Endothelial cell of umbilical vein (primary cell): ENCODE measurements at regions not wholly inside any gene's neighbourhood (a gene's known extent, or its start where the extent isn't known, plus 50 kb on each side); places are given as distances from the start of the nearest gene placed in this dataset.

ENCODE experiments used
- BruUV-seq: library from RNA; stranded (reverse); fragments of 400-500 nt; replicated peaks from 2 replicates; lab custom pipeline; 2021; lab: Mats Ljungman, UMichigan
- CTCF ChIA-PET: fragments of 300-600, 350-600 bp; sonication (Branson Sonifier 250); formaldehyde crosslinking; loops from one replicate; lab custom pipeline; 2021; ENCODE audit warnings: antibody characterized with exemption, inconsistent platforms; lab: Charles Lee
- POLR2A ChIA-PET: fragments of 300-600, 350-600 bp; sonication (Branson Sonifier 250); formaldehyde crosslinking; loops from one replicate; lab custom pipeline; 2021; ENCODE audit warnings: antibody characterized with exemption, inconsistent platforms; lab: Charles Lee
- DNase-seq: peaks from one replicate; pipeline ENCODE4 v3.0.0-alpha.2; 2011; ENCODE audit warnings: low read depth, low spot score
- FAIRE-seq: peaks from 2 replicates; lab custom pipeline; 2011; peaks lifted over from hg19 to GRCh38; lab: Jason Lieb, UNC
- H2AFZ ChIP-seq: 2 replicates; pipeline ENCODE4 v1.6.0; 2012; ENCODE audit warnings: low read depth, low read length, control low read depth, inconsistent platforms
- H3K27ac ChIP-seq: 2 replicates; pipeline ENCODE4 v1.5.1; 2011; ENCODE audit warnings: low read depth, mild to moderate bottlenecking, control low read depth, low read length, moderate library complexity; ENCODE audit not compliant: insufficient read depth
- H3K27me3 ChIP-seq, 2 experiments: 2 replicates each; pipeline versions ENCODE4 v1.6.0 to v1.6.1; 2011; ENCODE audit warnings: low read length in 2 of 2, mixed read lengths in 1 of 2; ENCODE audit not compliant: control insufficient read depth in 2 of 2, insufficient read depth in 2 of 2
- H3K36me3 ChIP-seq, 2 experiments: 2 replicates in 1 of 2; 3 replicates in 1 of 2; pipeline ENCODE4 v1.5.1; 2011; ENCODE audit warnings: low read length in 2 of 2, mild to moderate bottlenecking in 1 of 2, moderate library complexity in 1 of 2; ENCODE audit not compliant: control insufficient read depth in 2 of 2, insufficient read depth in 2 of 2; ENCODE audit errors: extremely low read depth in 1 of 2
- H3K4me1 ChIP-seq: 3 replicates; pipeline ENCODE4 v1.5.1; 2011; ENCODE audit warnings: mild to moderate bottlenecking, low read length; ENCODE audit not compliant: control insufficient read depth, insufficient read depth; ENCODE audit errors: extremely low read depth
- H3K4me2 ChIP-seq: 2 replicates; pipeline ENCODE4 v1.6.1; 2011; ENCODE audit warnings: low read length, control low read depth, mixed read lengths; ENCODE audit not compliant: insufficient read depth
- H3K4me3 ChIP-seq, 3 experiments: fragments of 200-600 bp in 1 of 3; sonication (generic), shearing (Covaris generic) in 1 of 3; replicated peaks in 1 of 3; 2 replicates each; pipeline ENCODE4 v1.5.1; 2011 to 2016; ENCODE audit warnings: control low read depth in 3 of 3, low read length in 3 of 3, mild to moderate bottlenecking in 2 of 3, inconsistent platforms in 1 of 3, low read depth in 1 of 3, moderate library complexity in 1 of 3; ENCODE audit not compliant: insufficient read depth in 1 of 3
- H3K79me2 ChIP-seq: 2 replicates; pipeline ENCODE4 v1.6.0; 2012; ENCODE audit warnings: low read length, inconsistent platforms; ENCODE audit not compliant: control insufficient read depth, insufficient read depth
- H3K9ac ChIP-seq: replicated peaks from 2 replicates; pipeline ENCODE3; 2011; ENCODE audit warnings: low read length, control low read depth; ENCODE audit not compliant: insufficient read depth; ENCODE audit errors: extremely low read depth
- H3K9me1 ChIP-seq: replicated peaks from 3 replicates; pipeline ENCODE4 v1.6.0; 2011; ENCODE audit warnings: mild to moderate bottlenecking, low read length; ENCODE audit not compliant: control insufficient read depth, insufficient read depth; ENCODE audit errors: extremely low read depth
- H3K9me3 ChIP-seq: replicated peaks from 2 replicates; pipeline ENCODE4 v1.5.1; 2012; ENCODE audit warnings: low read length, inconsistent platforms; ENCODE audit not compliant: control insufficient read depth, insufficient read depth
- H4K20me1 ChIP-seq: replicated peaks from 2 replicates; pipeline ENCODE3; 2011; ENCODE audit warnings: mild to moderate bottlenecking, low read length; ENCODE audit not compliant: control insufficient read depth, insufficient read depth; ENCODE audit errors: extremely low read depth
- EZH2 ChIP-seq: IDR thresholded peaks from 2 replicates; pipeline ENCODE4 v1.6.1; 2012; ENCODE audit warnings: borderline replicate concordance, low read depth, mild to moderate bottlenecking, moderate library complexity, low read length, inconsistent platforms; ENCODE audit not compliant: severe bottlenecking
- GATA2 ChIP-seq: IDR thresholded peaks from 2 replicates; pipeline ENCODE4 v1.7.0; 2011; ENCODE audit warnings: low read depth, mild to moderate bottlenecking, moderate library complexity, mixed read lengths, low read length; ENCODE audit not compliant: insufficient read length, insufficient read depth
- JUN ChIP-seq: IDR thresholded peaks from 2 replicates; pipeline ENCODE4 v1.6.1; 2011; ENCODE audit warnings: borderline replicate concordance, low read depth; ENCODE audit not compliant: insufficient read length, insufficient read depth
- MAX ChIP-seq: IDR thresholded peaks from 2 replicates; pipeline ENCODE4 v1.6.1; 2011; ENCODE audit not compliant: insufficient read depth, insufficient read length
- MYC ChIP-seq: IDR thresholded peaks from one replicate; pipeline ENCODE4 v1.6.1; 2011; ENCODE audit warnings: mild to moderate bottlenecking, low read depth, low read length
- POLR2A ChIP-seq: IDR thresholded peaks from 2 replicates; pipeline ENCODE4 v1.6.1; 2012; ENCODE audit warnings: low read depth, mild to moderate bottlenecking, control low read depth, low read length
- POLR2AphosphoS5 ChIP-seq: IDR thresholded peaks from 2 replicates; pipeline ENCODE4 v1.6.1; 2012; ENCODE audit warnings: low read depth, mild to moderate bottlenecking, control low read depth, low read length, moderate library complexity; ENCODE audit not compliant: insufficient read depth
- dilution Hi-C: fragments of 300-500 bp; cut with MboI; formaldehyde crosslinking; loops from one replicate; pipeline ENCODE4 v1.15.0; 2019; ENCODE audit warnings: low sequenced_read_pairs; ENCODE audit not compliant: extremely low pct_ligation_motif_present
- intact Hi-C: fragments of 100-400 bp; cut with micrococcal nuclease; formaldehyde crosslinking; loops from one replicate; pipeline ENCODE4 v1.10.0; 2022
- TF ChIP-seq, protein P1 (sequence below), 2 donors: IDR thresholded peaks; 1 replicate in 1 of 2; 2 replicates in 1 of 2; pipeline ENCODE4 v1.5.1; 2011; ENCODE audit warnings: low read length in 2 of 2, mild to moderate bottlenecking in 2 of 2, moderate library complexity in 2 of 2, control low read depth in 1 of 2, inconsistent platforms in 1 of 2, low read depth in 1 of 2; ENCODE audit not compliant: insufficient read depth in 1 of 2; ENCODE audit errors: extremely low read depth in 1 of 2

DNA sequence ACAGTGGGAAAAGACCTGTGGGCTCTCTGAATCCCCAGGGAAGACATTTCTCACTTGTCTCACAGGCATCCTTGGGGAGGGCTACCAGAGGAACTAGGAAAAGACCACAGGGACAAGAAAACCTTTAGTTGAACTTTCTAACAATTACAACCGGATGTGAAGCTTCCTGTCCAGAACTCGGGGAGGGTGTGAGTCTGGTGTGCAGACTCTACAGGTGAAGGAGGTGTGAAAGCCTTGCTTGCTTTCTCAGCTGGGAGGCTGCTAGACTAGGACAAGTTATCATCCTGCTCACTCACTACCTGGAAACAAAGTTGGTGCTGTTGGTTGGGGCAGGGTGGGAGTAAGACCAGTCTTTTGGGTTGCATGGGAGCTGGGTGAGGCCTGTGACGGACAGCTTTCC is 158.5 kb upstream of the PBDC1 start:
- H2AFZ ChIP-seq: no peak overlapping the region
- no peak overlapping the region for H3K9ac ChIP-seq
- H3K9me1 ChIP-seq: no peaks in the 10 kb centered on the region
- no peak overlapping the region for H3K27ac ChIP-seq
- POLR2A ChIA-PET: no interaction called here
- H3K79me2 ChIP-seq: no peaks in the 10 kb centered on the region
- dilution Hi-C loops: no loop called here
- no peak overlapping the region for H3K4me2 ChIP-seq
- BruUV-seq: no TSS peak
- H3K27me3 ChIP-seq: no peaks in the 10 kb centered on the region
- H4K20me1 ChIP-seq: no peaks in the 10 kb centered on the region
- intact Hi-C loops: no loop called here
- no peaks in the 10 kb centered on the region for H3K36me3 ChIP-seq
- DNase-seq: no peak
- CTCF ChIA-PET: no interaction called here
- no peak for FAIRE-seq
- TF ChIP-seq POLR2A: no peak
- no peak for TF ChIP-seq GATA2
- TF ChIP-seq MAX: no peak
- TF ChIP-seq, protein P1, sequence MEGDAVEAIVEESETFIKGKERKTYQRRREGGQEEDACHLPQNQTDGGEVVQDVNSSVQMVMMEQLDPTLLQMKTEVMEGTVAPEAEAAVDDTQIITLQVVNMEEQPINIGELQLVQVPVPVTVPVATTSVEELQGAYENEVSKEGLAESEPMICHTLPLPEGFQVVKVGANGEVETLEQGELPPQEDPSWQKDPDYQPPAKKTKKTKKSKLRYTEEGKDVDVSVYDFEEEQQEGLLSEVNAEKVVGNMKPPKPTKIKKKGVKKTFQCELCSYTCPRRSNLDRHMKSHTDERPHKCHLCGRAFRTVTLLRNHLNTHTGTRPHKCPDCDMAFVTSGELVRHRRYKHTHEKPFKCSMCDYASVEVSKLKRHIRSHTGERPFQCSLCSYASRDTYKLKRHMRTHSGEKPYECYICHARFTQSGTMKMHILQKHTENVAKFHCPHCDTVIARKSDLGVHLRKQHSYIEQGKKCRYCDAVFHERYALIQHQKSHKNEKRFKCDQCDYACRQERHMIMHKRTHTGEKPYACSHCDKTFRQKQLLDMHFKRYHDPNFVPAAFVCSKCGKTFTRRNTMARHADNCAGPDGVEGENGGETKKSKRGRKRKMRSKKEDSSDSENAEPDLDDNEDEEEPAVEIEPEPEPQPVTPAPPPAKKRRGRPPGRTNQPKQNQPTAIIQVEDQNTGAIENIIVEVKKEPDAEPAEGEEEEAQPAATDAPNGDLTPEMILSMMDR (IDR thresholded peaks at IDR 0.05; ENCODE audit: extremely low read depth in 1 of 2, insufficient read depth in 1 of 2, low read depth in 1 of 2, low read length in 2 of 2): no peak
- no peak for TF ChIP-seq POLR2AphosphoS5
- no peak for TF ChIP-seq MYC
- H3K4me1 ChIP-seq: no peaks in the 10 kb centered on the region
- H3K4me3 ChIP-seq: no peak overlapping the region
- no peaks in the 10 kb centered on the region for H3K9me3 ChIP-seq

- H3K79me2 ChIP-seq: no peaks in the 10 kb centered on the region
- H3K27ac ChIP-seq: no peak overlapping the region
- POLR2A ChIA-PET: no interaction called here
- DNase-seq (no peak), FAIRE-seq (no peak)
- no peak overlapping the region for H2AFZ ChIP-seq
- H3K4me3 ChIP-seq: no peak overlapping the region
- CTCF ChIA-PET: no interaction called here
- no peaks in the 10 kb centered on the region for H3K9me3 ChIP-seq
- no peaks in the 10 kb centered on the region for H3K27me3 ChIP-seq
- no peaks in the 10 kb centered on the region for H4K20me1 ChIP-seq
- H3K4me1 ChIP-seq: no peaks in the 10 kb centered on the region
- TF ChIP-seq MAX (no peak), EZH2 (no peak), POLR2AphosphoS5 (no peak), GATA2 (no peak), MYC (no peak), POLR2A (no peak), JUN (no peak)
- TF ChIP-seq, protein P1 (IDR thresholded peaks at IDR 0.05; ENCODE audit: extremely low read depth in 1 of 2, insufficient read depth in 1 of 2, low read depth in 1 of 2, low read length in 2 of 2): no peak
- BruUV-seq: no TSS peak
- intact Hi-C loops (no loop called here), dilution Hi-C loops (no loop called here)
- H3K4me2 ChIP-seq: no peak overlapping the region
- no peaks in the 10 kb centered on the region for H3K36me3 ChIP-seq
- H3K9ac ChIP-seq: no peak overlapping the region
- H3K9me1 ChIP-seq: no peaks in the 10 kb centered on the region
Measured at GRCh38 chrX:76026292-76026691, 146.6 kb upstream of the PBDC1 start.
